GM18870 (cell line): ENCODE measurements at regions not wholly inside any gene's neighbourhood (a gene's known extent, or its start where the extent isn't known, plus 50 kb on each side); places are given as distances from the start of the nearest gene placed in this dataset.

ENCODE experiments used
- ATAC-seq: cut with Tn5 transposase; IDR thresholded peaks from one replicate; pipeline ENCODE4 v1.9.1; 2021; ENCODE audit warnings: moderate library complexity; ENCODE audit not compliant: unreplicated experiment

GRCh38 chr3:175911937-175912336 lies 1052.8 kb downstream of the NAALADL2 start:
- no peak for ATAC-seq

- no peak for ATAC-seq
Measured at GRCh38 chr3:175902226-175902625, 1043.1 kb downstream of the NAALADL2 start.

GRCh38 chr3:175898194-175898593 lies 1039.1 kb downstream of the NAALADL2 start:
- ATAC-seq, result no peak

- ATAC-seq, result no peak
Measured at GRCh38 chr3:175896655-175897054, 1037.5 kb downstream of the NAALADL2 start.

GRCh38 chr3:175895731-175896130 lies 1036.6 kb downstream of the NAALADL2 start:
- no peak for ATAC-seq

GRCh38 chr3:175893566-175893965 lies 1034.4 kb downstream of the NAALADL2 start:
- ATAC-seq, result no peak

GRCh38 chr3:175890066-175890465 lies 1030.9 kb downstream of the NAALADL2 start:
- no peak for ATAC-seq

GRCh38 chr3:175885231-175885766 lies 1026.2 kb downstream of the NAALADL2 start:
- ATAC-seq, result no peak

GRCh38 chr3:175879417-175879816 lies 1020.3 kb downstream of the NAALADL2 start:
- no peak for ATAC-seq

GRCh38 chr3:175869404-175869803 lies 1010.3 kb downstream of the NAALADL2 start:
- peak; percentile 99 for ATAC-seq

GRCh38 chr3:175868626-175869025 lies 1009.5 kb downstream of the NAALADL2 start:
- no peak for ATAC-seq

GRCh38 chr3:175865724-175866123 lies 1006.6 kb downstream of the NAALADL2 start:
- no peak for ATAC-seq

- ATAC-seq, result no peak
Measured at GRCh38 chr3:175861916-175862315, 1002.8 kb downstream of the NAALADL2 start.
